Activated CD8-positive, alpha-beta memory T cell treated with anti-CD3 and anti-CD28 coated beads for 24 hours (primary cell): ENCODE measurements at regions not wholly inside any gene's neighbourhood (a gene's known extent, or its start where the extent isn't known, plus 50 kb on each side); places are given as distances from the start of the nearest gene placed in this dataset.

Source experiments
- DNase-seq: peaks from one replicate; pipeline ENCODE4 v3.0.0-alpha.2; 2020

DNA sequence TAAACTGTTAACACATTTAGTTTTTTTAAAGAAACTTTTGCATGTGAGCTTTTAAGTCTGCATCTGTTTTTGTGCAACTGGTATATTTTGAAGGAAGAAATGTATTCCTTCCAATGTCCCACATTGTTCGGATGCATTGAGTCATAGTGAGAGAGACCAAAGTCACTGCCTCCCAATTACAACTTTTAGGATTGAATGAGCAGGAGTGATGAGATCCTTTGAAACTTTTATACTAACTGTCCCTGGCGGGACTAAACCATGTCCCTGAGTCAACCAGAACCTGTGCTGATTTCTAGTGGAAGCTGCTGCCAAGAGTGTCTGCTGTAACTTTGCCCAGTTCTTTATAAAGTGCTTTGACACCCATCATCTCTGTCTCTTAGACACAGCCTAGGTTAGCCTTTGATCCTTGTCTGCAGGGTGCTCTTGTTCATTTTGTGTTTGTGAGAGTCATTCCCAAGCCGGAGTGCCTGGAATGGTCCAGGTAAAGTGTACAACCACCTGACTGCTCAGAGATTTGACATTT lies 122.7 kb downstream of the ZNF518B start:
- no peak for DNase-seq

DNA sequence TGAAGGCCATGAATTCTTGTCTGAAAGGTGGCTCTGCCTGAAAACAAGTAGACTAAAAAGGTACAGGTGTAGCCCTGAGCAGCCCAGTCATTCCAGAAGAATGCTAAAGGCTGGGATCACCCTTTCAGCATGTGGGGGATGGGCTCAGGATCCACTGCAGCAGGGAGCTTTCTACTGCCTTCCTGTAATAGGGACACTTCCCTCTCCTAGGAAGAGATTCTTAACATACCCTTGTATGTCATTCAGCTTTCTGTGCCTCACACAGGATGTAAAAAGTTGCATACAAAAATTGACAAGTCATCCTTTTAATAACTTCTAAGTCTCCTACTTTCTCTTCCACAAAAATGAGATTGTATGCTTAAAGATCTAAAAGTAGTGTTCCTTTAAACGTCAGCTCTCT lies 123.3 kb downstream of the ZNF518B start:
- DNase-seq: no peak

DNA sequence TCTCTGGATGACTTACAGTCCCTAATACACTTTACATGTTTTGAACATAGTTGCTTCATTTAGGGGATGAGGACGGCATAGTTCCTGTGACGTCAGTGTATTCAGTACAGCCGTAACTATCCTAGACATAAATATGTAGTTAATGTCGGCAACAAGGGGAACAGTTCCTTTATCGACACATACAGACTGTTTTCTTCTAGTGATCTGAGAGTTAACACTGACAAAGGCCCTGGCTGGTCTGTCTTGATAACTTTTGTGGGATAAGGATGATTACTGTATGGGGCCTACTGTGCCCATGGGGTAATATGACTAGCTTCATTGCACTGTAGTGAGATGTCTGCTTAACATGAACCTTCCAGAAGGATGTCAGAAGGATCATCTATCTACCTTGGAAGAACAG lies 131.2 kb downstream of the ZNF518B start:
- no peak for DNase-seq

DNA sequence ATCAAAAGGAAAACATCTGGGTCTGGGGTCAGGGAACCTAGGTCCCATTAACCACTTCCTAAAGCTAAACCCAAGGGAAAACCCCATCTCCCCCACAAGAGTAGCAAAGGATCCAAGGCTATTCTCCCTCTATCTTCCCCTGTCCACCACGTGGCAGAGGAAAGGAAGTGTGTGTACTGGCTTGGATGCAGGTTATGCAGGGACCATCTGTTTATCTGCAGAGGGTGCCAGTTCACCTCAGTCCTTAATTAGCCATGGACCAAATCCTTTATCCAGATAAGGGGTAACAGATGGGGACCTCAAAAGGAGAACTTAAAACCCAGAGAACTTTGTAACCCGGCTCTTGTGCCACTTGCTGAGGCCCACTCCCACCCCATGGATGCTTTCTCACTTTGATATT lies 135.3 kb downstream of the ZNF518B start:
- DNase-seq: no peak

DNA sequence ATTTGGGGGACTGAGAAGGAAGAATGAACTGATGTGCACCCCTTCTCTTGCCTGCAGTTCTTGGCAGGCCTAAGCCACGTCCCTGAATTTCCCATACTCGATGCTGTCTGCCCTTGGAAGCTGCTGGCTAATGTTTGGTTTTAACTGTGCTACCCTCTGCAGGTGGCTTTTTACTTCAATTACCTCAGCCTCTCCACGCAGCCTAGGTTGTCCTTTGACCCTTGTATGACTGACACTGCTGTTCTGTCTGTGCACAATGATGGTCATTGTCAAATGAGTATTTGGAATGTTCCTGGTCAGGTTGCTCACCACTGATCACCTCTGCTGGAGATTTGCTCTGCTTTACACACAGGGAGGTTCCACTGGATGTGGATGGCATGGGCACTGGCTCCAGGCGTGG lies 137.1 kb downstream of the ZNF518B start:
- DNase-seq: no peak

- no peak for DNase-seq
These were observed 139.9 kb downstream of the ZNF518B start for GRCh38 chr4:10317345-10317744.

GRCh38 chr4:10316851-10317250 lies 140.4 kb downstream of the ZNF518B start:
- no peak for DNase-seq

DNA sequence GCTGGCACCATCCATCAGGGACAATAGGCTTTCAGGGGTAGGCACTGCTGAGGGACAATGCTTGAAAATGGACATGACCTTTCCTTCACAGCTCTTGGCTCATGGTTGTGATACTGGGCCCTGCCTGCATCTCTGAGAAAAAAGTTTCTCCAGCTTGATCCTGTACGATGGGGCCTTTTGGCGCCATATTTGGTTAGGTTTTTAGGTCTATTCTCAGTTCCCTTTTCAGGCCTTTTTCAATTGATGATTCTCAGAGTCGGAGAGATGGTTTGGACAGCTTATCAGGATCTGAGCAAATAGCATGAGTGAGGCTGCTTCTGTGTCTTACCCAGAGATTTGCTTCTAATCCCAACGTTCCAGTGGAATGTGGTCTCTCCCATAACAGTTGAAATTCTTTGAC lies 141.6 kb downstream of the ZNF518B start:
- no peak for DNase-seq

GRCh38 chr4:10312568-10312967 lies 144.7 kb downstream of the ZNF518B start:
- no peak for DNase-seq

GRCh38 chr4:10311939-10312338 lies 145.3 kb downstream of the ZNF518B start:
- no peak for DNase-seq

GRCh38 chr4:10305816-10306215 lies 151.4 kb downstream of the ZNF518B start:
- DNase-seq: no peak

DNA sequence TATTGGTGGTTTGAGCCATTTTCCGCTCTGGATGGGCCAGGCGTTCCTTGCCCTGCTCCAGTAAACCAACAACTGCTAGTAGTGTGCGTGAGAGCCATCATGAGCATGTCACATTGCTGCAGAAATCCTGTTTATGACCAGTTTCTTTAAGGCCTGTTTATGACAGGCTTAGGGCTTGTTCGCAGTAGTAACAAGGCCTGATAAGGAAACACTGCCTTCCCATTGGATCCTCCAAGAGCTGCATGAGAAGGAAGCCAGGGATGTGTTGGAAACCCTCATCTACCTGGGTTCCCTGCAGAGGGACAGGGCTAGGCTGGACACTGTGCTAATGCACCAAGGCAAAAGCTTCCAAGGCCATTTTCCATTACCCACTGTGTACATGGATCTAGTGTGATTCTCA lies 153.9 kb downstream of the ZNF518B start:
- no peak for DNase-seq

GRCh38 chr4:10302096-10302495 lies 155.1 kb downstream of the ZNF518B start:
- no peak for DNase-seq

DNA sequence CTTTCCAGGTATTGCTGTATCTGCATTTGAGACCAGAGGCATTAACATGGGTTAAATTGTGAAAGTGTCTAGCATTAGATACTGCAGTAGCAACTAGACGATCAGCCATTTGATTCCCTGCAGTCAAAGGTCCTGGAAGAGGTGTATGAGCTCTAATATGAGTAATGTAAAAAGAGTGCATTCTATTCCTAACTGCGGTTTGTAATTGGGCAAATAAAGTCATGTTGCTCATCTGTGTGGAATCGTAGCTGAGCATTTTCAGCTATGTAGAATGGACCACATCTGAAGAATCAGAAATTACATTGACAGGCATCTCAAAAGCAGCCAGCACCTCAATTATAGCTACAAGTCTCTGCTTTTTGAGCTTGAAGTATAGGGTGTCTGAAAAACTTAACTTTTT lies 157.6 kb downstream of the ZNF518B start:
- DNase-seq: no peak

DNA sequence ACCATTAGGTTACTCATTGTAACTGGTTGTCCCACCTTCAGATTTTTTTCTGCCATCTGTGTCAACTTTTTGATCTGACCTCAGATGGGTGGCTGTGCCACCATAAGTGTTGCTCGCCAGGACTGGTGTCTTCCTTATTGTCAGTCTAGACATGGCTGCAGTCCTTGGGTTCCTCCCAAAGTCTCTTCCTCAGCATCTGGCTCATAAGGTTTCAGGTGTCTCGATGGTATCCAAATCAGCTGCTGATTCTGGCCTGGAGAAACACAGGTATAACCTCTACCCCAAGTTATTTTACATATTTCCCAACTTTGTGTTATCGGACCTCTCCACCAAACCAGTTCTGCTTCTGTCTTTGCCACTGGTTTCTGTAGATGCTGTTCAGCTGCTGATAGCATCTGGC lies 158.5 kb downstream of the ZNF518B start:
- DNase-seq: no peak

GRCh38 chr4:10296730-10297129 lies 160.5 kb downstream of the ZNF518B start:
- no peak for DNase-seq

DNA sequence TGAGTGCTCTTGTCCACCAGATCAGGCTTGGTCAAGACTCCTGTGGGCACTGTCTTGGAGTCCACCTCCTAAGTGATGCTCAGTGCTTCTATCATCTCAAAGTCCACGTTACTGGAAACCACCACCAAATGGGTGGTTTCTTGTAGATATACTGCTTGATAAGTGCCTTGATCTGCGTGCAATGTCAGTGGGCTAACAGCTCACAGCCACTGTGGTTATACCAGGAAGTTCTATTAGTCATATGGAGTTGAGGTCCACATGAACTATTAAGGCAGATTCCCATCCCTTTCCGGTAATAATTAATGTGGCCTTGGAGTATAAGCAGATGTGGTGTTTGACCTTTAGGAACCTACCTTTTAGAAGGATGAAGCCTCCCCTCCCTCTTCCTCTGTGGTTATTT lies 161.9 kb downstream of the ZNF518B start:
- no peak for DNase-seq

GRCh38 chr4:10289538-10289906 lies 167.7 kb downstream of the ZNF518B start:
- no peak for DNase-seq

DNA sequence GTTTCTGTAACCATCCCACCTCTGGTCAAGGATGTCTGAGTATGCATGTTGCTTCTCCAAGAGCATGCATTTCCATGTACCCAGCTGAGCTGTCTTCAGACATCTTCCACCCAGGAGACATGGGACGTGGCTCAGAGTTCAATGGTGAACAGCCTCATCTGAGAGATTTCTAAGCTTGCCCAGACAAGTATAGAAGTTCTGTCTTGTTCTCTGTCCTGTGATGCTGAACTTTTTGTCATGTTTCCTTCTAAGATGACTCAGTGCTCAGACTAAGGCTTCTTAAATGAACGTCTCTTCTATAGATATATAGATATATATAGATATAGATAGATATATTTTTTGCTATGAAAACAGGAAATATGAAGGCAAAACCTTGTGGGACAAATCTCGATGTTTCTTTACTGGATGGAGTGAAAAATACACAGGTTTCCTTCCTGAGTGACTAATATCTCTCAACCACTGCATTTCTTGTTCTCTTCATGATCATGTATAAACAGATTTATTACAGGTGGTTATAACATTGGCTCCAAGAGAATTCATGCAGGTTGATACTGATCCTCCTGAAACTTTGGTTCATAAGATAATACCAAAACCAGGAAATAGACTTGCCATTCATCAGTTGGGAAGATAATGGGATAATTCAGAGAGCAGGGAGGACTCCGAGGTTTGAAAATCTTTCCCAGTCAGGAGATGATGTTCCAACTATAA lies 168.2 kb downstream of the ZNF518B start:
- DNase-seq: no peak

- no peak for DNase-seq
These were observed 168.4 kb upstream of the WDR1 start for GRCh38 chr4:10285028-10285427.

DNA sequence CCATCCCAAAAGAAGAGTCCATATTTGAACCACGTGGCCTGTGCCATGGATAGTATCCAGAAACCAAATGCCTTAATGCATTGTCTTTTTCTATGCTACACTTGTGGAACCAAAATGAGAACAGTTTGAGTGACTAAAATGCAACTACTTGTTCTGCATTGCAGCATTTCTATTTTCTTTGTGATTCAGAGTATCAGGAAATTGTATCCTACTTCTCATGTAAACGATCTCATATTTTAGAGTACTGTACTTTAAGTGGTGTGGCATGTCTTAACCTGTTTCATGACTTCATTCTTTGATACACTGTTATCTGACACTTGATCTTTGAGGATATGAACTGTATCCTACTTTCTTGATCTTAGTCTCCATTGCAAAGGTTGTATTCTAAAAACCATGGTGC lies 167.2 kb upstream of the WDR1 start:
- no peak for DNase-seq

GRCh38 chr4:10281996-10282395 lies 165.4 kb upstream of the WDR1 start:
- DNase-seq: no peak

DNA sequence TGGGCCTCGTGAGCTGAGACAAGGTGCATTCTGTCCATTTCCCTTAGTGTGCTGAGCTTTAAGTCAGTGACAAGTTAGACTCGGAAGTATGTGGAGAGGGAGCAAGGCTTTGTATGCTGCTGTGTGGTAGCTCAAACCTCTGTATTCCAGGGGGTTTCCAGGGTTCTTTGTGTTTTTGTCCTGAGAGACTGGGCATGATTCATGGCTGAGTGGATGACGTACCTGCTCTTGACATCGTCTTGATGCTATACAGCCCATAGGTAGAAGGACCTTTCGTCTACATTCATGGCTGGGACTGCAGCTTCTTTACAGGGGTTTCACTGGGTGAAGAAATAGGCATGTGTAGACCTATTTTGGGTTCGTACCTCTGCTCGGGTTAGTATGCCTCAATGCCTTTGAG lies 162.7 kb upstream of the WDR1 start:
- DNase-seq: no peak

- no peak for DNase-seq
These were observed 161.5 kb upstream of the WDR1 start for GRCh38 chr4:10278071-10278470.

GRCh38 chr4:10276152-10276551 lies 159.6 kb upstream of the WDR1 start:
- DNase-seq: no peak
